PC-9 (cell line): ENCODE measurements at regions not wholly inside any gene's neighbourhood (a gene's known extent, or its start where the extent isn't known, plus 50 kb on each side); places are given as distances from the start of the nearest gene placed in this dataset.
A peak's percentile ranks its signal among the peaks of the same experiment; 100 is the strongest.
"Not testable (repeated sequence)": the region's sequence is repeated elsewhere in the genome, so short reads cannot be mapped to it uniquely, and the experiment has no call there.

ENCODE experiments used
- BruUV-seq: library from RNA; stranded (reverse); fragments of 400-500 nt; replicated peaks from 2 replicates; lab custom pipeline; 2021; lab: Mats Ljungman, UMichigan
- CTCF ChIA-PET: fragments of 300-600 bp; sonication (Branson Sonifier 250); formaldehyde crosslinking; loops from one replicate; lab custom pipeline; 2022; ENCODE audit warnings: antibody characterized with exemption; lab: Charles Lee
- POLR2A ChIA-PET: fragments of 300-600 bp; sonication (Branson Sonifier 250); formaldehyde crosslinking; loops from one replicate; lab custom pipeline; 2022; ENCODE audit warnings: antibody characterized with exemption; ENCODE audit not compliant: unreplicated experiment; lab: Charles Lee
- DNase-seq, 2 experiments: peaks; one replicate each; pipeline versions ENCODE4 v3.0.0 to v3.0.0-alpha.2; 2015 to 2022; ENCODE audit warnings: mixed read lengths in 1 of 2
- H2AFZ ChIP-seq: fragments of 200-600 bp; sonication (generic); 2 replicates; pipeline ENCODE4 v1.8.1; 2017; ENCODE audit warnings: antibody characterized with exemption
- H3F3A ChIP-seq: fragments of 200-600 bp; sonication (generic); 2 replicates; pipeline ENCODE4 v1.8.1; 2017; ENCODE audit warnings: antibody characterized with exemption, mild to moderate bottlenecking, low read depth; ENCODE audit not compliant: insufficient read depth
- H3K27ac ChIP-seq: fragments of 200-600 bp; sonication (generic); 2 replicates; pipeline ENCODE4 v1.6.1; 2016; ENCODE audit warnings: mixed run types
- H3K27me3 ChIP-seq: fragments of 200-600 bp; sonication (generic); 2 replicates; pipeline ENCODE4 v1.6.1; 2016; ENCODE audit warnings: low read depth, mixed run types; ENCODE audit not compliant: insufficient read depth
- H3K36me3 ChIP-seq: fragments of 200-600 bp; sonication (generic); 2 replicates; pipeline ENCODE4 v1.6.1; 2016; ENCODE audit warnings: low read depth, mixed run types
- H3K4me1 ChIP-seq: fragments of 200-600 bp; sonication (generic); replicated peaks from 2 replicates; pipeline ENCODE4 v1.6.1; 2016; ENCODE audit warnings: mixed run types; ENCODE audit not compliant: insufficient read depth
- H3K4me2 ChIP-seq: fragments of 200-600 bp; sonication (generic); 2 replicates; pipeline ENCODE4 v1.6.1; 2017; ENCODE audit warnings: mixed run types
- H3K4me3 ChIP-seq: fragments of 200-600 bp; sonication (generic); 2 replicates; pipeline ENCODE4 v1.6.1; 2016; ENCODE audit warnings: mixed run types
- H3K79me2 ChIP-seq: fragments of 200-600 bp; sonication (generic); 2 replicates; pipeline ENCODE4 v1.6.1; 2017; ENCODE audit warnings: low read depth, mixed run types
- H3K9me2 ChIP-seq: fragments of 200-600 bp; sonication (generic); 2 replicates; pipeline ENCODE4 v1.8.1; 2017; ENCODE audit warnings: mild to moderate bottlenecking; ENCODE audit not compliant: insufficient read depth
- H3K9me3 ChIP-seq: fragments of 200-600 bp; sonication (generic); 2 replicates; pipeline ENCODE4 v1.8.1; 2016; ENCODE audit warnings: low read depth; ENCODE audit not compliant: insufficient read depth
- H4K20me1 ChIP-seq: fragments of 200-600 bp; sonication (generic); 2 replicates; pipeline ENCODE4 v1.8.1; 2017; ENCODE audit not compliant: insufficient read depth
- EZH2 ChIP-seq: fragments of 200-600 bp; sonication (generic); IDR thresholded peaks from 2 replicates; pipeline ENCODE4 v1.8.0; 2017; ENCODE audit warnings: antibody characterized with exemption, low read depth
- intact Hi-C: fragments of 100-400 bp; cut with micrococcal nuclease; formaldehyde crosslinking; loops from one replicate; pipeline ENCODE4 v1.10.0; 2022; ENCODE audit not compliant: unreplicated experiment
- TF ChIP-seq, protein P1 (sequence below): fragments of 200-600 bp; sonication (generic); conservative IDR thresholded peaks from 2 replicates; pipeline ENCODE4 v1.6.1; 2017; ENCODE audit warnings: mixed run types, antibody characterized with exemption, mild to moderate bottlenecking, moderate library complexity

DNA sequence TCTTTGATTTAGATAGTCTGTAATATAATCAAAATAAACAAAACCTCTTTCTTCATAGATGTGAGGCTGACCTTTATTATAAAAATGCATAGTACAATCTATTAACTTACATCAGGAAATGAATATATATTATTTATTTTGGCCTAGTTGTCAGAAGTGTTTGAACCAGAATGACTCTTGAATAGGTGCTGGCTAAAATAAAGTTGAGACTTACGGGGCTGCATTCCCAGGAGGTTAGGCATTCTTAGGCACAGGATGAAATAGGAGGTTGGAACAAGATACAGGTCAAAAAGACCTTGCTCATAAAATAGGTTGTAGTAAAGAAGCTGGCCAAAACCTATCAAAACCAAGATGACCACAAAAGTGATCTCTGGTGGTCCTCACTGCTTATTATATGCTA lies 1193.3 kb upstream of the IGFBP7 start:
- H4K20me1 ChIP-seq, result no peaks in the 10 kb centered on the region
- no peaks in the 10 kb centered on the region for H3K9me3 ChIP-seq
- no TSS peak for BruUV-seq
- ChIA-PET CTCF (no interaction called here), POLR2A (no interaction called here)
- intact Hi-C loops, result no loop called here
- no peak overlapping the region for H3K27ac ChIP-seq
- no peaks in the 10 kb centered on the region for H3K36me3 ChIP-seq
- H3K4me2 ChIP-seq, result no peak overlapping the region
- TF ChIP-seq, protein P1, sequence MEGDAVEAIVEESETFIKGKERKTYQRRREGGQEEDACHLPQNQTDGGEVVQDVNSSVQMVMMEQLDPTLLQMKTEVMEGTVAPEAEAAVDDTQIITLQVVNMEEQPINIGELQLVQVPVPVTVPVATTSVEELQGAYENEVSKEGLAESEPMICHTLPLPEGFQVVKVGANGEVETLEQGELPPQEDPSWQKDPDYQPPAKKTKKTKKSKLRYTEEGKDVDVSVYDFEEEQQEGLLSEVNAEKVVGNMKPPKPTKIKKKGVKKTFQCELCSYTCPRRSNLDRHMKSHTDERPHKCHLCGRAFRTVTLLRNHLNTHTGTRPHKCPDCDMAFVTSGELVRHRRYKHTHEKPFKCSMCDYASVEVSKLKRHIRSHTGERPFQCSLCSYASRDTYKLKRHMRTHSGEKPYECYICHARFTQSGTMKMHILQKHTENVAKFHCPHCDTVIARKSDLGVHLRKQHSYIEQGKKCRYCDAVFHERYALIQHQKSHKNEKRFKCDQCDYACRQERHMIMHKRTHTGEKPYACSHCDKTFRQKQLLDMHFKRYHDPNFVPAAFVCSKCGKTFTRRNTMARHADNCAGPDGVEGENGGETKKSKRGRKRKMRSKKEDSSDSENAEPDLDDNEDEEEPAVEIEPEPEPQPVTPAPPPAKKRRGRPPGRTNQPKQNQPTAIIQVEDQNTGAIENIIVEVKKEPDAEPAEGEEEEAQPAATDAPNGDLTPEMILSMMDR, result no peak
- no peak for TF ChIP-seq EZH2
- H3F3A ChIP-seq, result no peaks in the 10 kb centered on the region
- no peak overlapping the region for H2AFZ ChIP-seq
- no peak for DNase-seq
- no peaks in the 10 kb centered on the region for H3K9me2 ChIP-seq
- no peaks in the 10 kb centered on the region for H3K79me2 ChIP-seq
- H3K4me3 ChIP-seq, result no peak overlapping the region
- H3K4me1 ChIP-seq, result no peaks in the 10 kb centered on the region
- H3K27me3 ChIP-seq, result no peaks in the 10 kb centered on the region

DNA sequence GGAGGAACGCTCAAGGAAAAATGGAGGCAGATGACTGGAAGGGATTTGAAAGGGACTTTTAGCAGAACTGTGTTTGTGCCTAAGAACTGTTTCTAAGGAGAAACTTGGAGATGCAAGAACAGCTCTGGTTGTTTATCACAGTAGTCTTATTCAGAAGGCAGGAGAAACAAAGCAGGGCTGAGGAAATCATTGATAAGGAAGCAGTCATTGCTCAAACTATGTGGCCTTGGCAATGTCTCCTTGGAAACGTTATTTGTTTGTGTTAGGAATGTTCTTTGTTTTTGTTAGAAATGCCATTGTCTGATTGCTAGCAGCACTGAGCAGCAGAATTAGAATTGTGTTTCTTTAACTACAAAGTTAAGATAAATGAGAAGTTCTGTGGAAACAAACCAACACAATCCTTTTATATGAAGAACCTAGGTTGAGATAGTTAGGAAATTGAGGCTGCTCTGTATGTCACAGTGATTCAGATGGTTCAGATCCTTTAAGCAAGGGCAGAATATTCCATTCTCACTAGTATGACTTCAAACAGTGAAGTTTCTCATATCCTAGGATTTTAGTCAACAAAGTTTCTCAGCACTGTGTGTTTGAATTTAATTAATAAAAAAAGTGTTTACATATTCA lies 1191.3 kb upstream of the IGFBP7 start:
- BruUV-seq, result no TSS peak
- Histone ChIP-seq H3K36me3 (no peaks in the 10 kb centered on the region), H3K27ac (no peak overlapping the region), H3F3A (no peaks in the 10 kb centered on the region), H3K79me2 (no peaks in the 10 kb centered on the region), H3K9me3 (no peaks in the 10 kb centered on the region), H3K9me2 (no peaks in the 10 kb centered on the region), H3K4me3 (no peak overlapping the region), H4K20me1 (no peaks in the 10 kb centered on the region), H2AFZ (no peak overlapping the region), H3K27me3 (no peaks in the 10 kb centered on the region), H3K4me1 (no peaks in the 10 kb centered on the region), H3K4me2 (no peak overlapping the region)
- DNase-seq, result peak in 1 of 2 experiments; percentile 43
- TF ChIP-seq, protein P1, result no peak
- no peak for TF ChIP-seq EZH2
- CTCF ChIA-PET, result no interaction called here
- POLR2A ChIA-PET, result no interaction called here
- intact Hi-C loops, result no loop called here

DNA sequence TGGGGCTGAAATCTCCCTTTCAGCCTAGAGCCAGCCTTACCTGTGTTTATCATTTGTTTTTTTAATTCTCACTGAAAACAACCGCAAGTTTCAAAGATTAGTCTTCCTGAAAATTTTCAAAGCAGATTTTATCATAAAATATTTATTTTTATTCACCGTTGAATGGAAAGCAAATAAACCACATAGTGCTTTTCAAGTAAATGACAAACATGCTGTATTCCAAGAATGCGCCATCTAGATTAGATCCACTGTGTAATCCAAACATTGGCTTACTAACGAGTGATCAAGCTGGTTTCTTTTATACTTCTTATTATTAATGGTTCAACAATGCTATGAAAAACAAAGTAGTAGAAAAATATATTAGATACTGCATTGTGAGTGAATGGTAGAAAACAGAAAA lies 1176.2 kb upstream of the IGFBP7 start:
- Histone ChIP-seq H4K20me1 (no peaks in the 10 kb centered on the region), H3K9me3 (no peaks in the 10 kb centered on the region), H3K27me3 (no peaks in the 10 kb centered on the region), H3K4me3 (no peak overlapping the region), H3K79me2 (no peaks in the 10 kb centered on the region), H3F3A (no peaks in the 10 kb centered on the region), H3K4me2 (no peak overlapping the region), H3K27ac (no peak overlapping the region), H2AFZ (no peak overlapping the region), H3K9me2 (no peaks in the 10 kb centered on the region), H3K4me1 (no peaks in the 10 kb centered on the region), H3K36me3 (no peaks in the 10 kb centered on the region)
- intact Hi-C loops, result no loop called here
- CTCF ChIA-PET, result no interaction called here
- no peak for DNase-seq
- POLR2A ChIA-PET, result no interaction called here
- BruUV-seq, result no TSS peak
- no peak for TF ChIP-seq EZH2

DNA sequence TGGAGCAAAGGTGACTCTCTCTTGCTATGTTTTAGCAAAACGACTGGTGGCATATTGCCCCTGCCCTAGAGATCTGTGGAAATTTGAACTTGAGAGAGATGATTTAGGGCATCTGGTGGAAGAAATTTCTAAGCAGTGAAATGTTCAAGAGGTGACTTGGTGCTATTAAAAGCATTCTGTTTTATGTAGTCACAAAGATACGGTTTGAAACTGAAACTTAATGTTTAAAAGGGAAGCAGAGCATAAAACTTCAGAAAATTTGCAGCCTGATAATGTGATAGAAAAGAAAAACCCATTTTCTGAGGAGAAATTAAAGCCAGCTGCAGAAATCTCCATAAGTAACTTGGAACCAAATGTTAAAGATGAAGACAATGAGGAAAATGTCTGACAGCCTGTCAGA lies 1170.7 kb upstream of the IGFBP7 start:
- CTCF ChIA-PET, H3K4me2 ChIP-seq, BruUV-seq: not testable (repeated sequence)

More for the DNA sequence above, 1170.7 kb upstream of the IGFBP7 start:
- POLR2A ChIA-PET, DNase-seq, H3K27ac ChIP-seq, H3K9me2 ChIP-seq, H3K4me3 ChIP-seq, H3K36me3 ChIP-seq, H3K79me2 ChIP-seq, H3K4me1 ChIP-seq, H4K20me1 ChIP-seq, intact Hi-C loops, H3K9me3 ChIP-seq, H3K27me3 ChIP-seq, H2AFZ ChIP-seq, H3F3A ChIP-seq: not testable (repeated sequence)
